ENCODE measurements at regions not wholly inside any gene's neighbourhood (a gene's known extent, or its start where the extent isn't known, plus 50 kb on each side); places are given as distances from the start of the nearest gene placed in this dataset.

GRCh38 chr18:61756244-61756643 lies 136.6 kb downstream of the RNF152 start:
- no peak for DNase-seq (ENCODE audit: low read depth in 2 of 2, low spot score in 1 of 2)

DNA sequence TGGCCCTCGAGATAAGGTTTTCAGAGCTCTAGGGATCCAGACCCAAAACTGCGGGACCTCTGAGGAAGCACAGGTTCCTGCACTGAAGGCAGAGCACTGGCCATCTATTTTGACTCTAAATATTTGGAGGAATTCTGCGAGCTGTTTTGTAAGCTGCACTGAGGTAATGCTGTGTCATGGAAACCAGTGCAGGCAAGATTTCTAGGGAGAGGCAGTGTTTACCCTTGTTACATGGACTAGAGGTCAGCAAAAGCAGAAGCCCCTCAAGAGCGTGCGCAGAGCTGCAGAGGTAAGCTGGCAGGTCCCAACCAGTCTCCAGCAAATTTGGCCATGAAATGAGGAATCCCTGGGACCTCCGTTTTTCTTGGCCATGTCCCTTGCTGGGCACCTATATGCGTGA lies 137.3 kb downstream of the RNF152 start:
- DNase-seq (ENCODE audit: low read depth in 2 of 2, low spot score in 1 of 2): no peak

DNA sequence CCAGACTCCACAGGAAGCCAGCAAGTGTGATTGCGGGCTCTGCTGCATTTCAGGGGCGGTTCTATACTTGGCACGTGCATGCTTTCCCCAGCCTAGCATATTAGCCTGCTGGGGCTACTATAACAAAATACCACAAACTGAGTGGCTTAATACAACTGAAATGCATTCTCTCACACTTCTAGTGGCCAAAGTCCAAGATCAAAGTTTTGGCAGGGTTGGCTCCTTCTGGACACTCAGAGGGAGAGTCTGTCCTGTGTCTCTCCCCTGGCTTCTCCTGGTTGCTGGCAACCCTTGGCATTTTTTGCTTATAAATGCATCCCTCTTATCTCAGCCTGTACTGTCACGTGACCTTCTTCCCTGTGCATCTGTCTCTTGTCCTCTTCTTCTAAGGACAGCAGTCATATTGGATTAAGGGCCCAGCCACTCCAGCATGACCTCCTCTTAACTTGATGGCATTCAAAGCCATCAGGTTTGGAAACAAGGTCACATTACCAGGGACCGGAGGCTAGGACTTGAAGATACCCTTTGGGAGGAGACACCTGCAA lies 138.7 kb downstream of the RNF152 start:
- no peak for DNase-seq (ENCODE audit: low read depth in 2 of 2, low spot score in 1 of 2)

GRCh38 chr18:61753373-61753772 lies 139.4 kb downstream of the RNF152 start:
- no peak for DNase-seq (ENCODE audit: low read depth in 2 of 2, low spot score in 1 of 2)

DNA sequence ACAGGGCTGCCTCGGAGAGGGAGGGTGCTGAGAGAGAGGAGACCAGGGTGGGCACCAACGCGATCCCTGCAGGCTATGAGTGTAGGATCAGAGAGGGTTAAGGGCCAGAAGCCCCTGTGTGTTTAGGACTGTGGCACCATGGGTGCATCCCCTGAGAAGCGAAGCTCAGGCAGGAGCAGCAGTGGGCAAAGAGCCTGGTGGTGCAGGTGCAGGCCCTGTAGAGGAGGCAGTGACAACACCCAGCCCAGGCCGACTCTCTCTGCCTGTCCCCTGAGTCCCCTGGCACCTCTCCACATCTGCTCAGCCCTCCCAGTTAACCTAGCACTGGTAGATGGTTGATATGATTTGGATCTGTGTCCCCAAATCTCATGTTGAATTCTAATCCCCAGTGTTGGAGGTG lies 139.8 kb downstream of the RNF152 start:
- DNase-seq (ENCODE audit: low read depth in 2 of 2, low spot score in 1 of 2): no peak

GRCh38 chr18:61750840-61751668 lies 141.8 kb downstream of the RNF152 start:
- DNase-seq (ENCODE audit: low read depth in 2 of 2, low spot score in 1 of 2): no peak

- DNase-seq (ENCODE audit: low read depth in 2 of 2, low spot score in 1 of 2): no peak
Observed at GRCh38 chr18:61749546-61749945, 143.3 kb downstream of the RNF152 start.

DNA sequence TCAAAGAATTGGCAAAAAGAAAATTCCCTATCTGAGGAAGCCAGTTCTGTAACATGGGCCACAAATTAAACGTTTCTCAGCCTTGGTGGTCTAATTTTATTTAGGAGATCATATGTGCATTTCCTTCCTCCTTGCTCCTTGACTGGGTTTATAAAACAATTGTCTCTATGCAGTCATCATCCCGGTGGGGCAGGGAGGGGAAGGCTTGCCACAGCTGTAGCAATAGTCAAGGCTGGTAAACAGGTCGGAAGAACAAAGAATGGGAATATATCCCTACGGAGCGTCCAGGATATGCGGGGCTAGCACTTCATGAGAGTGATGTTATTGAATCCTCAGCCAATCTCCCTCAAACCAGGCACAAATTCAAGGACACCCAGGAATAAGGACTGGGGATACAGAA lies 143.8 kb downstream of the RNF152 start:
- DNase-seq (ENCODE audit: low read depth in 2 of 2, low spot score in 1 of 2): no peak

GRCh38 chr18:61748004-61748403 lies 144.8 kb downstream of the RNF152 start:
- DNase-seq (ENCODE audit: low read depth in 2 of 2, low spot score in 1 of 2): no peak

GRCh38 chr18:61743775-61744531 lies 148.9 kb downstream of the RNF152 start:
- DNase-seq (ENCODE audit: low read depth in 2 of 2, low spot score in 1 of 2): no peak

GRCh38 chr18:61742565-61743429 lies 150.0 kb downstream of the RNF152 start:
- no peak for DNase-seq (ENCODE audit: low read depth in 2 of 2, low spot score in 1 of 2)

GRCh38 chr18:61741881-61742454 lies 150.8 kb downstream of the RNF152 start:
- DNase-seq (ENCODE audit: low read depth in 2 of 2, low spot score in 1 of 2): no peak

DNA sequence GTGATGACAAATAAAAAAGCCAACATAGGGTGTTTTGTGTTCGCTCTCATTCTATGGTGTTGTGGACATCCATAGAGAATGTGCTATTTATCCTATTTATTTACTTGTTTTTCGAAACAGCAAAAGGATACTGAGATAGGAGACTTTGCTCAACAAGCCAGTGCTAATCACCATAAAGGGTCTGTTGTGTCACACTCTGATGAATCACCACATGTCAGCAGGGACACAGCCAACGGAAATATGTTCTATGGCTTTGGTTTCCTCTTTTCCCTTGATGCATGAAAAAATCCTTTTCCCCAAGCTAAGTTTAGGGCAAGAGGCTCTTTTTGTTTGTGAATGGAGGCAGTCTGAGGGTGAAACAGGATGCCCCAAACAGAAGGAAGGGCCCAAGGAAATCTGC lies 154.3 kb downstream of the RNF152 start:
- no peak for DNase-seq (ENCODE audit: low read depth in 2 of 2, low spot score in 1 of 2)

- no peak for DNase-seq (ENCODE audit: low read depth in 2 of 2, low spot score in 1 of 2)
Observed at GRCh38 chr18:61738042-61738441, 154.8 kb downstream of the RNF152 start.

DNA sequence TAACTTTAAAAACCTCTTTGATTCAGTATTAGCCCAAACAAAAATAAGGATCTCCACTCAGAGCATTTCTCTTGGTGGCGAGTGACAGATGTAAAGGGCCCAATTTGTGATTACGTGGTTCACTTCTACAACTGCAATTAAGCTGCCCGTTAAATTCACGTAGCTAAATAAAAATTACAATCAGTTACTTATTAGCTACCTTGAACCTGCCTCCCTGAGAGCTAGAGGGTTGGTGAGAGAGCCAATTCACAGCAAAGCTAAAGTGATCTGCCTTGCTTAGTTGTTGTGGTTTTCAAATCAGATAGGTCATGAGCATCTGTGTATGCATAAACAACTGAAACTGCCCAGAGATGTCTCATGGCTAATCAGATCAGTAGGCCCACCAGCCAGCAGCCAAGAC lies 156.7 kb downstream of the RNF152 start:
- no peak for DNase-seq (ENCODE audit: low read depth in 2 of 2, low spot score in 1 of 2)

DNA sequence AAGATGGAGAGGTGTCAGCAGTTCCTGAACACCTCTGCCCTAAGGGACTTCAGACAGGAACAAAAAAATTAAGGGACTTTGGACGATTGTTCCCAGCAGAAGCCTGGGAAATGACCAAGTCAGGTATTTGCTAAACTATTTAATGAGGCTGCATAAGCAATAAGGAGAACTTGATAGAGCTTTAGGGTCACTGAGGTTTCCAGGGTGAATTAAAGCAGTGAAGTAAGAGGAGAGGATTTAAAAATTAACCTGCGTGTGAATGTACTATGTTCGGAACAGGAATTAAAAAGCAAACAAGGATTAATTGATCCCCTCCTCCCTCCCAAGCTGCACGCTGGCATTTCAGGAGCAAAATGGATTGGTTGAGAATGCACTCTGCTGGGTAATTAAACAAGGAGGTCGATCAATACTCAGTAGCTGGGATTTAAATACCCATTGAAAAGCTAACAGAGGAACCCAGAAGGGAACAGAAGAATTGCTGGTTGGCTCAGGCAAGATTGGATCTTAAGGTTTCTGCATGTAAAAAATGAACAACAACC lies 157.2 kb downstream of the RNF152 start:
- no peak for DNase-seq (ENCODE audit: low read depth in 2 of 2, low spot score in 1 of 2)

DNA sequence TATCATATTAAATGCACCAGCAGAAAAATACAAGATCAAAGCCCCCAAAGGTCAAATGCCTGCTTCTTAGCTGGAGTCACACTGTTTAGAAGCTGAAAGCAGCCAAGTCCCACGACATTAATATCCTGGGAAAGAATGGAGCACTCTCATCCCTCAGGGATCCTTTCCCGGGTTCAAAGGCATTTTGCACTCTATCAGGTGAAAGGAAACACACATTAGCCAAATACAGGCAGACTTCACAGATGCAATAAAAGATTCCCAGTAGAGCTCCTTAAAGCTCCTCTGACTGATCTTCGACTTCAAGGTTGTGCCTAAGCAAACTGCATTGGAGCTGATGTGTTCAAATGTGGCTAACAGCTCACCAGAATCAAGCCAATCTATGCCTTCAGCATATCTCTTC lies 158.4 kb downstream of the RNF152 start:
- DNase-seq (ENCODE audit: low read depth in 2 of 2, low spot score in 1 of 2): no peak

GRCh38 chr18:61732854-61733253 lies 160.0 kb downstream of the RNF152 start:
- no peak for DNase-seq (ENCODE audit: low read depth in 2 of 2, low spot score in 1 of 2)

- DNase-seq (ENCODE audit: low read depth in 2 of 2, low spot score in 1 of 2): no peak
Observed at GRCh38 chr18:61731693-61732376, 161.0 kb downstream of the RNF152 start.

- DNase-seq (ENCODE audit: low read depth in 2 of 2, low spot score in 1 of 2): no peak
Observed at GRCh38 chr18:61731178-61731577, 161.6 kb downstream of the RNF152 start.
